Stomach (tissue), 8 donors: ENCODE measurements at regions not wholly inside any gene's neighbourhood (a gene's known extent, or its start where the extent isn't known, plus 50 kb on each side); places are given as distances from the start of the nearest gene placed in this dataset.

ENCODE experiments used
- DNase-seq, 2 donors: peaks; one replicate each; pipeline versions ENCODE4 v3.0.0 to v3.0.0-alpha.2; 2013 to 2019
- H3K27ac ChIP-seq, 5 donors: fragments of 200-600 bp in 4 of 5; sonication (generic) in 4 of 5; one replicate each; pipeline ENCODE4 v1.5.1; 2013 to 2019; ENCODE audit warnings: mild to moderate bottlenecking in 1 of 5, moderate library complexity in 1 of 5
- H3K27me3 ChIP-seq, 3 donors: fragments of 200-600 bp; sonication (generic); one replicate each; pipeline ENCODE4 v1.5.1; 2017 to 2019; ENCODE audit warnings: mixed run types in 1 of 3
- H3K36me3 ChIP-seq, 4 donors: fragments of 200-600 bp; sonication (generic); 1 replicate in 3 of 4; 2 replicates in 1 of 4; pipeline ENCODE4 v1.5.1; 2016 to 2019
- H3K4me1 ChIP-seq, 4 donors: fragments of 200-600 bp; sonication (generic); one replicate each; pipeline ENCODE4 v1.5.1; 2016 to 2019
- H3K4me3 ChIP-seq, 4 donors: fragments of 200-600 bp; sonication (generic) in 3 of 4; one replicate each; pipeline ENCODE4 v1.5.1; 2016 to 2019; ENCODE audit warnings: mild to moderate bottlenecking in 1 of 4
- H3K9me3 ChIP-seq, 4 donors: fragments of 200-600 bp; sonication (generic); one replicate each; pipeline ENCODE4 v1.5.1; 2016 to 2019
- CTCF ChIP-seq, 7 experiments: fragments of 450-650 bp in 4 of 7; fragments of 200-600 bp in 3 of 7; sonication (generic) in 3 of 7; IDR thresholded peaks; one replicate each; pipeline ENCODE4 v1.5.1; 2016 to 2019; ENCODE audit warnings: antibody characterized with exemption in 7 of 7, control low read depth in 2 of 7, mild to moderate bottlenecking in 1 of 7
- EP300 ChIP-seq: sonication (generic); formaldehyde crosslinking; IDR thresholded peaks from one replicate; pipeline ENCODE4 v1.6.1; 2017; ENCODE audit warnings: antibody characterized with exemption
- POLR2A ChIP-seq, 4 donors: fragments of 450-650 bp; IDR thresholded peaks; one replicate each; pipeline ENCODE4 v1.6.1; 2016; ENCODE audit warnings: antibody characterized with exemption in 4 of 4, control low read depth in 2 of 4, mild to moderate bottlenecking in 1 of 4, moderate library complexity in 1 of 4
- POLR2AphosphoS5 ChIP-seq, 3 donors: sonication (generic); formaldehyde crosslinking; IDR thresholded peaks; one replicate each; pipeline ENCODE4 v1.6.1; 2016; ENCODE audit warnings: antibody characterized with exemption in 3 of 3
- WGBS, 5 donors: extraction: QIAGEN DNeasy Blood & Tissue Kit in 3 of 5; methylation state at CpG; one replicate each; pipeline versions ENCODE4 v1.1.5 to v1.1.7; 2013 to 2018; 5-methylcytosine and 5-hydroxymethylcytosine counted together
- intact Hi-C: fragments of 100-400 bp; cut with DNase I; formaldehyde crosslinking; loops from one replicate; pipeline ENCODE4 v1.15.1; 2023; ENCODE audit warnings: low total_unique reads
- donor health status: healthy with polysubstance abuse.
- donor health status: Bipolar disorder and iron deficiency.
- donor health status: healthy.

GRCh38 chr9:71589612-71590011 is 178.7 kb downstream of the CEMIP2 start:
- TF ChIP-seq CTCF (IDR thresholded peaks at IDR 0.05) (no peak), POLR2AphosphoS5 (IDR thresholded peaks at IDR 0.05) (no peak), EP300 (no peak), POLR2A (IDR thresholded peaks at IDR 0.05) (no peak)
- intact Hi-C loops = no loop called here
- no peaks in the 10 kb centered on the region for H3K36me3 ChIP-seq
- H3K27ac ChIP-seq = no peak overlapping the region
- H3K27me3 ChIP-seq = no peaks in the 10 kb centered on the region
- 66 to 73% (median 68%) methylated on average over 6 of the region's 6 CpGs for WGBS, 5 donors
- no peak for DNase-seq
- no peaks in the 10 kb centered on the region for H3K4me1 ChIP-seq
- H3K4me3 ChIP-seq = no peak overlapping the region
- no peaks in the 10 kb centered on the region for H3K9me3 ChIP-seq

GRCh38 chr9:71587576-71588362 is 180.5 kb downstream of the CEMIP2 start:
- Histone ChIP-seq H3K4me1 (no peaks in the 10 kb centered on the region), H3K27me3 (no peaks in the 10 kb centered on the region), H3K9me3 (no peaks in the 10 kb centered on the region), H3K36me3 (no peaks in the 10 kb centered on the region), H3K27ac (no peak overlapping the region), H3K4me3 (no peak overlapping the region)
- 83 to 89% (median 86%) methylated on average over 5 of the region's 5 CpGs for whole genome bisulfite sequencing, 5 donors
- no peak for DNase-seq
- TF ChIP-seq POLR2AphosphoS5 (IDR thresholded peaks at IDR 0.05) (no peak), EP300 (no peak), CTCF (IDR thresholded peaks at IDR 0.05) (no peak), POLR2A (IDR thresholded peaks at IDR 0.05) (no peak)
- intact Hi-C loops = no loop called here

GRCh38 chr9:71583792-71584191 is 184.5 kb downstream of the CEMIP2 start:
- TF ChIP-seq POLR2AphosphoS5 (IDR thresholded peaks at IDR 0.05) (no peak), POLR2A (IDR thresholded peaks at IDR 0.05) (no peak), EP300 (no peak), CTCF (IDR thresholded peaks at IDR 0.05) (no peak)
- DNase-seq = no peak
- 26 to 60% (median 41%) methylated on average over 1 of the region's 1 CpG for WGBS, 5 donors
- Histone ChIP-seq H3K27ac (no peak overlapping the region), H3K9me3 (no peaks in the 10 kb centered on the region), H3K4me3 (no peak overlapping the region), H3K27me3 (no peaks in the 10 kb centered on the region), H3K36me3 (no peaks in the 10 kb centered on the region), H3K4me1 (no peaks in the 10 kb centered on the region)
- intact Hi-C loops = no loop called here

- no peaks in the 10 kb centered on the region for H3K36me3 ChIP-seq
- intact Hi-C loops = no loop called here
- H3K27me3 ChIP-seq = no peaks in the 10 kb centered on the region
- no peak overlapping the region for H3K27ac ChIP-seq
- no peak overlapping the region for H3K4me3 ChIP-seq
- H3K4me1 ChIP-seq = no peaks in the 10 kb centered on the region
- TF ChIP-seq CTCF (IDR thresholded peaks at IDR 0.05) = no peak
- TF ChIP-seq POLR2A (IDR thresholded peaks at IDR 0.05) = no peak
- TF ChIP-seq EP300 = no peak
- TF ChIP-seq POLR2AphosphoS5 (IDR thresholded peaks at IDR 0.05) = no peak
- H3K9me3 ChIP-seq = no peaks in the 10 kb centered on the region
- DNase-seq = no peak
- 56 to 74% (median 69%) methylated on average over 2 of the region's 2 CpGs for WGBS, 5 donors
These were observed 186.0 kb downstream of the CEMIP2 start for GRCh38 chr9:71582347-71582746.
